ENCODE measurements at regions not wholly inside any gene's neighbourhood (a gene's known extent, or its start where the extent isn't known, plus 50 kb on each side); places are given as distances from the start of the nearest gene placed in this dataset.

- no peak for DNase-seq
These were observed 479.1 kb upstream of the SLIT2 start for GRCh38 chr4:19772581-19772980.

GRCh38 chr4:19756661-19757060, 495.0 kb upstream of the SLIT2 start:
- no peak for DNase-seq

- no peak for DNase-seq
These were observed 499.1 kb upstream of the SLIT2 start for GRCh38 chr4:19752599-19752998.

- DNase-seq: no peak
These were observed 502.9 kb upstream of the SLIT2 start for GRCh38 chr4:19748519-19749479.

- DNase-seq: no peak
These were observed 505.3 kb upstream of the SLIT2 start for GRCh38 chr4:19746377-19746776.

DNA sequence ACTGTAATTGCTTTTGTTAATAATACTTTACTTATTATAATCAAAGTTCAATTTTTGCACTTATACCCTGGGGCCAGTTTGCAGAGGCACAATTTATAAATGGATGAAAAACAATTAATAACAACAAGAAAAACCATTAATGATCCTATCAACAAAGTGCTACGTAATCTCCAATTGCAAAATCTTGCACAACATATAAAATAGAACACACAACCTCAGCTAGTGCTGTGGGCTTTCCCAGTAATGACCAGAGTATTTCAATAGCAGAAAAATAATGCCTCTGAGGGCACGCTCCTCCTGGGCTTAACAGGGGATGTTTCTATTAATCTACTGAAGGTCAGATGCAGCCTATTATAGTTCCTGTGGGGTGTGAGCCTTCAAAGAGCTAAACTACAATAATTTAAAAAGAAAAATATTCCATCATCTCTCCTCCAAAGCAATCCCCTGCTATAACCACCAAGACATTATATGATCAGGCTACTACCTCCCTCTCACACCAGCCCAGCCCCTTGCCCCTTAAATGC, 508.5 kb upstream of the SLIT2 start:
- DNase-seq: no peak

DNA sequence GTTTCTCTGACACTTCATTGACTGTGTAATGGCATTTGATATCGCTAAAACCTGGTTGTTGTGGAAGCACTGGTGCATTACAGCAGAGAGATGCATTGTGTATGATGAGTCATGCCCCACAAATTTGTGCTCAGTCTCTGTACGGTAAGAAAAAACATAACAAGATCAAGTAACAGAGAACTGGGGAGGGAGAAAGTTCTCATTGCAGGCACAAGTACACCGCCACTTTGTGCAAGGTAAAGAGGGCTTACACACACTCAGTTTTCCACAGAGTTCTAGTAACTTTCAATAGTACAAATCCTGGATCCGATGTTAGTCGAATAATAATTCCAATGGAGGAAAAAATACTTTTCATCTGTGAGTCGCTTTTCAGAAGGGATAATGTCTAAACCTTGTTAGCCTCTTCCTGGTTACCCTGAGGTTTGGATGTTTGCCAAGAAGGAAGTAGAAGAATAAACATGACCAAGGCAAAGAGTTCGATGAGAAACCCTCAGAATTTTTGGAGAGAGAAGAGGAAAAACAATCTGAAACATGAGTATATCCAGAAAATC, 512.5 kb upstream of the SLIT2 start:
- DNase-seq: no peak

- no peak for DNase-seq
These were observed 514.5 kb upstream of the SLIT2 start for GRCh38 chr4:19736968-19737756.

GRCh38 chr4:19735012-19735411, 516.7 kb upstream of the SLIT2 start:
- no peak for DNase-seq

DNA sequence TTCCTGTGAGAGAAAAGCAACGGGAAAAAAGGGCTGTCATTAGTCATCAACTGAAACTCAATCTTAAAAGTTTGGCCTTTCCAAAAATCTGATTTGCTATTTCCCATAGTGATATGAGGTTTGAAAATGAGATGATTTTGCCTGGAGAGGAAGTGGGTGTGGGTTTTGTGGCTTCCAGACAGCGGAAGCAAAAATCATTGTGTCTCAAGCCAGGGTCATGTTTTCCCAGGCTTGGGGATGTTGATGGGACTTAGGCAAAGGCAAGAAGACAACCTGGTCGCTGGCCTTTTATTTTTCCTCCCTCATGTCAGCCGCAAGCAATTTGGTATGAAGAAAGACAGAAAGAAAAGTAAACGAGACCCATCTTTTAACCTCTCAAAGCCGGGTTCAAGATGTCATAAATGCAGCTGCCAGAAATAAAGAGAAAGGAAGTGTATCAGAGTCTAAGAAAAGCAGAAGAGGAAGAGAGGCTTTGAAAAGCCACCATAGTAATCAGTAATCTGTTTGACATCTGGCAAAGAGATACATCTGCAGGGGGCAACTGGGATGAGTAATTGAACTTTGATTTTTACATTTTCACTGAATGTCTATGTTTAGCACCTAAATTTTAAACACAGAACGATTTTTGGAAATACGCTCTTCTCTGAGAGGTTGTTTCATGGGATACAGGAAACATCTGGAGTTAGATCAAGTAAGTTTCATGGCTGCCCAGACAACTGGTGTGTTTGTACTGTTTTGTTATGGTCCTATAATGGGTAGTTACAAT, 521.6 kb upstream of the SLIT2 start:
- DNase-seq: no peak

DNA sequence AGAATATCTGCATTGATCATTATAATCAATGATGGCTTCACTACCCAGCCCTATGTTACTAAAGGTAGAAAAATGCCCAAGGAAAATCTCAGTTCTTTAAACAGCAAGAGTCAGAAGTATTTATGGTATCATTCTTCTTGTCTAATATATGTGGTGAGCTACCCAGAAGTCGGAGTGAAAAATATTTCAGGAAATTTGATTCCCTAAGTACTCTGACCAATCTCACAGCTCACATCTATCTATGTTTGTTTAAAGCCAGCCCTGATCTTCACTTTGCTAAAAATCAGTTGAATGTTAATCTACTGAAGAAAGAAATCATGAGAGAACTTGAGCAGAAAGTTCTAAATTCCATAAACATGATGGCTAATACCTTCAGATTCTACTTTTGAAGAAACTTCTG, 522.9 kb upstream of the SLIT2 start:
- DNase-seq: no peak

GRCh38 chr4:19727141-19727540, 524.6 kb upstream of the SLIT2 start:
- no peak for DNase-seq

DNA sequence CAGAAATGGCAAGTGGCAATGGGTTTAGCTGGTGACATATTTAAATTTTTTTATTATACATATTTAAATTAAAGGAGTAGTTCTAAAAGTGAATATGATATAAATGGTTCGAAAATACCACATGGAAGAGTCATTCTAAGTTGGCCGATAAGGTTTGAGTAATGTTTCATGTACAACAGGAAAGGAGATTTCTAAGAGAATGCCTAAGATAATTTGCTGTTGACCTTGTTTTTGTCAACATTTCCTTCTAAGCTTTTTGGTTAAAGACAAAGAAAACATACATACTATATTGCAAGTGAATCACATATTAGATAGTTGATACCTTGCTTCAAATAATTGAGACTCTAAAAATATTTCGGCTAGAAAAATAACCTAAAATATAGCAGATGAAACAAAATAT, 526.6 kb upstream of the SLIT2 start:
- DNase-seq: no peak

- DNase-seq: no peak
These were observed 529.3 kb upstream of the SLIT2 start for GRCh38 chr4:19722404-19722803.

DNA sequence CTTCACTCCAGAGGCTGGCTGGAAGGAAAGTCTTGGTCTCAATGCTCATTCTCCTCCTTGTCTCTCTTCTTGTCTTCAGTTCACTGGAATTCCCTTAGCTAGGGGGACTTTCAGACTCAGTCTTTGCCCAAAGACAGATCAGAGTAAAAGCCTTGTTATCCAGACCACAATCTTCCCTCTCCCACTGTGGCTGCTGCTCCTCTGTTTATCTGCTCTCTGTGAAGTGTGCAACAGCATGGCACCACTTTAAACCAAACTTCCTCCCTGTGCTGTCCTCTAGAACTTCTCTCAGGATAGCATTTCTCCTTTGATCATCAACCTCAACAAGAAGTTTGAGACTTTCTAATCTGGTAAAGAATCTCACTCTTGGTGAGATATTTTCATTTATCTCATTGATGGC, 530.1 kb upstream of the SLIT2 start:
- no peak for DNase-seq

DNA sequence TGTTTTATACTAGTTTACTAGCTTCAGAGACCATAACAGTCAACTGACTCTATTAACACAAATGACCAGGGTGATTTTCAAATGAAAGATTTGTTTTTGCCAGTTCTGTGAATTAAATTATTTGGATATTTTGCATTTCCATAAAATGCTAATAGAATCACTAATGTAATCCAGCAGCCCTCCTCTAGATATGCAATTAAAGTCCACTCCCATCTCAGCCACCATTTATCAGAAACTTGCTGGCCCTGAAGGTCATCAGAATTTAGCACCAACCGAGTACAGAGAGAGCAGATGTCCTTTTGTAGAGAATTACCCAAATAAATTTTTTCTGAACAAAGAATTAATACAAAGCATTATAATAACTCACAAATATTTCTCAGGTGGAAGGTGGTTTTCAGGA, 531.1 kb upstream of the SLIT2 start:
- DNase-seq: no peak

- no peak for DNase-seq
These were observed 531.5 kb upstream of the SLIT2 start for GRCh38 chr4:19720190-19720589.

GRCh38 chr4:19711871-19712270, 539.8 kb upstream of the SLIT2 start:
- no peak for DNase-seq

DNA sequence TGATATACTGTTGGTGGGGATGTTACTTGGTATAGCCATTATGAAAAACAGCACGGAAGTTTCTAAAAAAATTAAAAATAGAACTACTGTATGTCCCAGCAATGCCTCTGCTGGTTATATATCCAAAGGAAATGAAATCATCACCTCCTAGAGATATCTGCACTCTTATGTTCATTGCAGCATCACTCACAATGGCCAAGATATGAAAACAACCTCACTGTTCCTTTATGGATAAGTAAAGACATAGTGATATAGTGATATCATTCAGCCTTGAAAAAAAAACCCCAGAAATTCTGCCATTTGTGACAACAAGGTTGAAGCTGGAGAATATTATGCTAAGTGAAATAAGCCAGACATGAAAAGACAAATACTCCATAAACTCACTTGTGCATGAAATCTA, 543.8 kb upstream of the SLIT2 start:
- no peak for DNase-seq

DNA sequence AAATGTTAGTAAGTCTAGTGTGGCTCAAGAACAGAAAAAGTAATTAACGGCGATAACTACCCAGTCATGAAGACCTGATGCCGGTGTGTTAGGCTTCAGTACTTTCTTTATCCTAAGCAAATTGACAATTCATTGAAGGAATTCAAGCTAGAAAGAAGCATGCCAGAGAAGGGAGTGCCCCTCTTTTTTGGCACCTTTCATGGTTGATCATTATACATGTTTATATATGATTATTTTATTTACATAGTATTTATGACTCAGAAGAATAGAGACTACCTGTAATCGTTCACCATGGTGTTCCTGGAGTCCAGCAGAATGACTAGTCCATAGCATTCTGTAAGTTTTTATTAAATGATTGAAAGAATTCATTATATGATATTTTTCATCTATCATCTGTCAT, 548.3 kb upstream of the SLIT2 start:
- DNase-seq: no peak

GRCh38 chr4:19700992-19701391, 550.7 kb upstream of the SLIT2 start:
- no peak for DNase-seq

DNA sequence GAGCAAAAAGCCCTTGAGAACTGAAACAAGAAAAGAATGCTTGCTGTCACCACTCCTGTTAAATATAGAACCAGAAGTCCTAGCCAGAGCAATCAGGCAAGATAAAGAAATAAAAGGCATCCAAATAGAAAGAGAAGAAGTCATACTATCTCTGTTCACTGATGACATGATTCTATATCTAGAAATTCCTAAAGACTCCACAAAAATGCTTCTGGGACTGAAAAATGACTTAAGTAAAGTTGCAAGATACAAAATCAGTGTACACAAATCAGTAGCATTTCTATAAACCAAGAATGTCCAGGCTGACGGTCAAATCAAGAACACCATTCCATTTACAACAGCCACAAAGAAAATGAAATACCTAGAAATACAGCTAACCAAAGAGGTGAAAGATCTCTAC, 552.7 kb upstream of the SLIT2 start:
- DNase-seq: no peak

DNA sequence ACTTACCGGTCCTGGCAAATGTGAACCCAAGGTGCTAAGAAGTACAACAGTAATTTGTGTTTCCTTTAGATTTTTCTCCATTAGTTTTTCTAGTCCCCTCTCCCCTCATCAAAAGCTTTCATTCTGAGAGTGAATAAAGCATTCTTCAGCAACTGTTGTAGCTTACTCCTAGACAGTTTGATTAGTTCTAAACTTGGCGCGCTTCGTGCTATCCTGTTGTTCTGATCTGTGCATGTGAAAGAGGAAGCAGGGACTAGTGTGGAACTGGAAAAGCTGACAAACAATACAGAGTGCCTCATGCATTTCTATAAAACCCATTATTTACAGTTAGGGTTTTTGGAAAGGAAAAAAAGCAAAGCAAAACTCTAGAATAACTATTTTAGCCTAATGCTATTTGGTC, 556.9 kb upstream of the SLIT2 start:
- no peak for DNase-seq
